Ishikawa (cell line): ENCODE measurements at regions not wholly inside any gene's neighbourhood (a gene's known extent, or its start where the extent isn't known, plus 50 kb on each side); places are given as distances from the start of the nearest gene placed in this dataset.

Experiments used
- CEBPB ChIP-seq: IDR thresholded peaks from 2 replicates; pipeline ENCODE4 v1.6.1; 2012
- CREB1 ChIP-seq: IDR thresholded peaks from 2 replicates; pipeline ENCODE4 v1.6.1; 2012; ENCODE audit warnings: low read depth
- EP300 ChIP-seq: IDR thresholded peaks from 2 replicates; pipeline ENCODE4 v1.6.1; 2012; ENCODE audit warnings: borderline replicate concordance
- FOXM1 ChIP-seq: IDR thresholded peaks from 2 replicates; pipeline ENCODE4 v1.6.1; 2012; ENCODE audit warnings: low read depth, borderline replicate concordance
- RAD21 ChIP-seq: IDR thresholded peaks from 2 replicates; pipeline ENCODE4 v1.6.1; 2012; ENCODE audit warnings: low read depth
- TEAD4 ChIP-seq: IDR thresholded peaks from 2 replicates; pipeline ENCODE4 v1.6.1; 2012
- TF ChIP-seq, protein P1 (sequence below): IDR thresholded peaks from 2 replicates; pipeline ENCODE4 v1.6.1; 2012; ENCODE audit warnings: low read depth, mild to moderate bottlenecking
- TF ChIP-seq, protein P2 (sequence below): IDR thresholded peaks from 2 replicates; pipeline ENCODE4 v1.6.1; 2012
- TF ChIP-seq, protein P3 (sequence below): IDR thresholded peaks from 2 replicates; pipeline ENCODE4 v1.6.1; 2012

DNA sequence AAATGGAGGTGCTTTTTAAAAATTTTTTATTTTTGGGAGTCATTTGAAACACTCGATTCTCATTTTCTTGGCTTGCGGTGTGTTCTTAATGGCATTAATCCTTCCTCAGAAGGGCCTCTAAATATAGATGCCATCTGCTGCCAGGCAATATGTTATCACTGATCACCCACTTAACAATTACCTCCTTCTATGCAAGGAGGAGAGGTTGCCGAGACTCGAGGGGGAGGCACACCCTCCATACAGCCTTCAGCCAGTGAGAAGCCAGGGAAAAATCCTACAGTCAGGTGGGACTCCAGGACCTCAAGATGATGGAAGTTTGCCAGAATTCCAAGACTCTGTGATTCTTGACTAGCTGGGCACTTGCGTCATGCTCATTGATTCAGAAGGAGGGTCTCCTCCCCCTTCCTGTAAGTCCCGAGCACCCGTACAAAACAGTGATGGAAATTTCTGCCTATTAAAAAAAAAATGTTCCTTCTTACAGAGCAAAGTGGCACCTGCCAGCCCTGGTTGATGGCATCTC, 574.5 kb downstream of the TYW1 start:
- TF ChIP-seq, protein P1, sequence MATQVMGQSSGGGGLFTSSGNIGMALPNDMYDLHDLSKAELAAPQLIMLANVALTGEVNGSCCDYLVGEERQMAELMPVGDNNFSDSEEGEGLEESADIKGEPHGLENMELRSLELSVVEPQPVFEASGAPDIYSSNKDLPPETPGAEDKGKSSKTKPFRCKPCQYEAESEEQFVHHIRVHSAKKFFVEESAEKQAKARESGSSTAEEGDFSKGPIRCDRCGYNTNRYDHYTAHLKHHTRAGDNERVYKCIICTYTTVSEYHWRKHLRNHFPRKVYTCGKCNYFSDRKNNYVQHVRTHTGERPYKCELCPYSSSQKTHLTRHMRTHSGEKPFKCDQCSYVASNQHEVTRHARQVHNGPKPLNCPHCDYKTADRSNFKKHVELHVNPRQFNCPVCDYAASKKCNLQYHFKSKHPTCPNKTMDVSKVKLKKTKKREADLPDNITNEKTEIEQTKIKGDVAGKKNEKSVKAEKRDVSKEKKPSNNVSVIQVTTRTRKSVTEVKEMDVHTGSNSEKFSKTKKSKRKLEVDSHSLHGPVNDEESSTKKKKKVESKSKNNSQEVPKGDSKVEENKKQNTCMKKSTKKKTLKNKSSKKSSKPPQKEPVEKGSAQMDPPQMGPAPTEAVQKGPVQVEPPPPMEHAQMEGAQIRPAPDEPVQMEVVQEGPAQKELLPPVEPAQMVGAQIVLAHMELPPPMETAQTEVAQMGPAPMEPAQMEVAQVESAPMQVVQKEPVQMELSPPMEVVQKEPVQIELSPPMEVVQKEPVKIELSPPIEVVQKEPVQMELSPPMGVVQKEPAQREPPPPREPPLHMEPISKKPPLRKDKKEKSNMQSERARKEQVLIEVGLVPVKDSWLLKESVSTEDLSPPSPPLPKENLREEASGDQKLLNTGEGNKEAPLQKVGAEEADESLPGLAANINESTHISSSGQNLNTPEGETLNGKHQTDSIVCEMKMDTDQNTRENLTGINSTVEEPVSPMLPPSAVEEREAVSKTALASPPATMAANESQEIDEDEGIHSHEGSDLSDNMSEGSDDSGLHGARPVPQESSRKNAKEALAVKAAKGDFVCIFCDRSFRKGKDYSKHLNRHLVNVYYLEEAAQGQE, result no peak
- no peak for TF ChIP-seq TEAD4
- no peak for TF ChIP-seq RAD21
- TF ChIP-seq, protein P2, sequence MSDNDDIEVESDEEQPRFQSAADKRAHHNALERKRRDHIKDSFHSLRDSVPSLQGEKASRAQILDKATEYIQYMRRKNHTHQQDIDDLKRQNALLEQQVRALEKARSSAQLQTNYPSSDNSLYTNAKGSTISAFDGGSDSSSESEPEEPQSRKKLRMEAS, result no peak
- no peak for TF ChIP-seq EP300
- TF ChIP-seq CREB1, result no peak
- no peak for TF ChIP-seq FOXM1
- TF ChIP-seq, protein P3, sequence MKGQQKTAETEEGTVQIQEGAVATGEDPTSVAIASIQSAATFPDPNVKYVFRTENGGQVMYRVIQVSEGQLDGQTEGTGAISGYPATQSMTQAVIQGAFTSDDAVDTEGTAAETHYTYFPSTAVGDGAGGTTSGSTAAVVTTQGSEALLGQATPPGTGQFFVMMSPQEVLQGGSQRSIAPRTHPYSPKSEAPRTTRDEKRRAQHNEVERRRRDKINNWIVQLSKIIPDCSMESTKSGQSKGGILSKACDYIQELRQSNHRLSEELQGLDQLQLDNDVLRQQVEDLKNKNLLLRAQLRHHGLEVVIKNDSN, result no peak
- no peak for TF ChIP-seq CEBPB
